HG03354 (cell line): ENCODE measurements at regions not wholly inside any gene's neighbourhood (a gene's known extent, or its start where the extent isn't known, plus 50 kb on each side); places are given as distances from the start of the nearest gene placed in this dataset.
"Not testable (repeated sequence)": the region's sequence is repeated elsewhere in the genome, so short reads cannot be mapped to it uniquely, and the experiment has no call there.

Experiments
- ATAC-seq: cut with Tn5 transposase; IDR thresholded peaks from one replicate; pipeline ENCODE4 v1.9.1; 2021; ENCODE audit warnings: mild to moderate bottlenecking; ENCODE audit not compliant: unreplicated experiment, poor library complexity, severe bottlenecking

DNA sequence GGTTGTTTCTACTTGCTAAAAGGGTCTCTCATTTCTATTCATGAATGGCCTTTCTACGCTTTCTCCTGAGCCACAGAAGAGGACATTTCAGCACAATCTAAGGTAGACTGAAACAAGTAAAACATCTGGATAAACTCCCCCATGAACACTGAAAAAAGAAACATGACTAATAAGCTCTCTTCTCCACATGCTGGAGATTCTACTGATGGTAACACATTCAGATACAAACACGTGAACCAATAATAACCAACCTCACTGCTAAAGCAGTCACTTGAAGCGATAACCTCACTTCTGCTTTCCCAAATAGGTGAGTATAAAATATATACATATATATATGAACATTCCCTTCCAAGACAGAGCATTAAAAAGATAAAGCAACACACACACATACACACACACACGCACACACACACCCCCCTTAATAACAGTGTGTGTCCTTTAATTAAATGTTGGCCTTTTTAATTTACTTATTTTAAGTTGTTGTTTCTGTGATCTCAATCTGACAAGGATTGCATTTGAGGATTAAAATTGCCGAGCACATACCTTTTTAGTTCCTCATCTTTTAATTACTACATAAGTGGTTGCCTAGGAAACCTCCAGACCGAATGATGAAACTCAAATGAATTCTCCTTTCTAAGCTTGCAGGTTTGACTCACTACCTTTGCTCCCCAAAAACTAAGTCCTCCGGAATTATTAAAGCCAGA is 292.4 kb upstream of the KLF14 start:
- ATAC-seq = no peak

DNA sequence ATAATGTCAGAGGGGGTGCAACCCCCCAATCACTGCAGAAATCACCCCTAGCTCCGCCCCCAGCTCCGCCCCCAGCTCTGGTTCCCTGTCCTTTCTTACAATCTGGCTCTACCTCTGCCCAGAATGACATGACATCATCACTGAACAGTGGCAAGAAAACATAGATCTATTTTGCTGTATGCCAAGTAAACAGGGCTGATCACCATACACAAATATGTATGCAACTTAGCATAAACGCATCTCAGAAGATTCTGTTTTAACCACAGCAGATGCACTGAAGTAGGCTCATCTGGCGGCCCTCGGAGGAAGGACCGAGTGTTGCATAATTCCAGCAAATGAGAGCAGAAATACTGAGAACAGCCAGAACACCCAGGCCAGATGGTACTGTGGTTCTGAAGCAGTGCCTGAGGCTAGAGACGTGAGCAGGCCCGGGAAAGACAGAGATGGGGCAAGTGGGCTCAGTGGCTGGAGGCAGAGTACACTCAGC is 293.3 kb upstream of the KLF14 start:
- ATAC-seq = peak; percentile 31

GRCh38 chr7:131028295-131028694 is 294.3 kb upstream of the KLF14 start:
- ATAC-seq = no peak

- ATAC-seq = no peak
Observed at GRCh38 chr7:131029002-131029401, 295.0 kb upstream of the KLF14 start.

DNA sequence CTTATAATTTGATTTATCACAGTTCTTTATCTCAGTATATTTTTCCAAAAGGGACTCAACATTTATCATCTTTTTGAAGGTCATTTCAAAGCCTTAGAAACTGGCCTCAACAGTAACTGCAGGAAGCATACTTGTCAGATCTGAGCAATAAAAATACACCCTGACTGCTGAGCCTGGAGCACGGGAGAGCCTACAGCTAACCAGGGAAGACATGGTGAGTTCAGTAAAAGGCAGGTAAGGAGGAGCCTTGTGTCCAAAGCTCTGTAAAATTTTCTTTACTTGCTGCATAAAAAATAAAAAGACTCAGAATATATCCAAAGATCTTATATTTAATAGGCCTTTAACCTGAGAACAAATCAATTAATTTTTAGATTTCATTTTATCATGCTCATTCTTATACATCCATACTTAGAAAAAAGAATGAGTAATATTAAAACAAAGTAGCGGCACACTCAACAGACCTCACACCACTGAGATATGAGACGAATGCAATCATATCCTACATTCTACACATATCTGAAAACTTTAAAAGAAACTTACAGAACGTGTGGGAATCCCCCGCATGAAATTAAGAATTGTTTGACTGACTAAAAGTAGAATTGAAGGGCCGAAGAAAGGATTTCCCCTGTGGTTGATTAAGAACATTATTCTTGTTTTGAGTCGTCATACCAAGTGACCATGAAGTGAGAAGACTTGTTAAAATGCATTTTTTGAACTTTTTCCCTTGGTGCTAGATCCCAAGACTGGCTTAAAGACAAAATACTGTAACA is 296.4 kb upstream of the MKLN1 start:
- peak; percentile 74 for ATAC-seq

DNA sequence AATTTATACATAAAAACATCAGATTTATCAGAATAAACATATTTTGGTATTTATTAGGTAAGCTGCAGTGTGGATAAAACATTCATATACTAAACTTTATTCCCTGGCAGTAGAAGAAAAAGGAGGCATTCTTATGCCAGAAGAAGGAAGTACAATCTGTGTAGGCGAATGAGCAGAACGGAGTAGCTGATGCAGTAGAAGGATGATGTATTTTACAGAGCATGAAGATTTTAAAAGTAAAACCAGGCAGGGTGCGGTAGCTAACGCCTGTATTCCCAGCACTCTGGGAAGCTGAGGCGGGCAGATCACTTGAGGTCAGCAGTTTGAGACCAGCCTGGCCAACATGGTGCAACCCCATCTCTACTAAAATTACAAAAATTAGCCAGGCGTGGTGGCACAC is 294.9 kb upstream of the MKLN1 start:
- ATAC-seq = no peak

- ATAC-seq = no peak
Observed at GRCh38 chr7:131034166-131034881, 293.4 kb upstream of the MKLN1 start.

DNA sequence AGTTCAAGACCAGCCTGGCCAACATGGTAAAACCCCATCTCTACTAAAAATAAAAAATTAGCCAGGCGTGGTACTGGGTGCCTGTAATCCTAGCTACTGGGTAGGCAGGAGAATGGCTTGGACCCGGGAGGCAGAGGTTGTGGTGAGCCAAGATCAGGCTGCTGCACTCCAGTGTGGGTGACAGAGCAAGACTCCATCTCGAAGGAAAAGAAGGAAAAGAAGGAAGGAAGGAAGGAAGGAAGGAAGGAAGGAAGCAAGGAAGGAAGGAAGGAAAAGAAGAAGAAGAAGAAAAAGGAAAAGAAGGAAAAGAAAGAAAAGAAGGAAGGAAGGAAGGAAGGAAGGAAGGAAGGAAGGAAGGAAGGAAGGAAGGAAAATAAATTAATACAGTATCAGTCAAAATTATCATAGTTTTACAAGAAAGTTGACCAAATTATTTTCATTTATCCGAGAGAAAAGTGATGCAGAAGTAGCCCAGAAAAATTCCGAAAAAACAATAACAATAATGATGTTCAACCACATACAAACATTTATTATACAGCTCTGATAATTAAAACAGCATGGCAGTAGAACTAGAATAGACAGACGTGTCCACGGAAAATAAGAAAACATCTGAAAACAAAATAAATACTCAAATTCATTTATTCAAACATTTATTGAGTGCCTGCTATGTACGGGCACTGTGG is 292.4 kb upstream of the MKLN1 start:
- ATAC-seq = no peak

DNA sequence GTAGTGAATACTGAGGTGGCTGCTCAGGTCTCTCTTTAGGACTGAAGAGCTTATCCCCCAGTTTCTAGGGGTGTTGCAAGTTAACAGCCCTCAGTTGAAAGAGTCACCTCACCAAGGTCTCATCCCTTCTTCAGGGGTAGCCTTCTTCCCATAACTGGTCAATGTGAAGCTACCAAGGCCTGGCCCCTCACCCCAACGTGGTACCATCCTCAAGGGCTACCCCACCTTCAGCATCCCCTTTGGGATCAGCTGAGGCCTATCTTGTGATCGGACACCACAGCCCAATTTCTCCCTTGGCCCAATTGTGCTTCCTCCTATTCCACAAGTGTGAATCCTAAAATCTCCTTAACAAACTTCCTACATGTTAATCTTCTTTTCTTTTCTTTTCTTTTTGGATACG is 289.5 kb upstream of the MKLN1 start:
- ATAC-seq = no peak

DNA sequence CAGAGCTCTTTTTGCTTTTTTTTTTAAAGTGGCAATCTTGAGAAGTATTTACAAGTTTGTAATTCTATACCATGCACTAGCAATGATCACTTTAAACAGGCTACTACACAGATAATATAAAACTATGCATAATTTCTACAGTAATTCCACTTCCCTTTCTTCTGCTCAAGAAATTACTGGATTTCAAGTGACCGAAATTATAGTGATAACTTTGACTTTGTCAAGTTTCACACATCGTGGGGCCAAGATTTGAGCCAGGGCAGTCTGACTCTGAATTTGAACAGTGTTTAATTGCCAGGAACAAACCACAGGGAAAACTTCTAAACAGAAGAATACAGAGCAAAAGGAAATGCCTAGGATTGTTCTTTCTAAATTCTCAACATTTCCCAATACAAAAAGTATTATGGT is 288.3 kb upstream of the MKLN1 start:
- ATAC-seq = no peak

- no peak for ATAC-seq
Observed at GRCh38 chr7:131039836-131040235, 287.8 kb upstream of the MKLN1 start.

GRCh38 chr7:131040467-131040932 is 287.2 kb upstream of the MKLN1 start:
- peak; percentile 73 for ATAC-seq

- not testable (repeated sequence) for ATAC-seq
Observed at GRCh38 chr7:131041012-131041695, 286.5 kb upstream of the MKLN1 start.

- no peak for ATAC-seq
Observed at GRCh38 chr7:131042269-131043160, 285.2 kb upstream of the MKLN1 start.

- no peak for ATAC-seq
Observed at GRCh38 chr7:131045526-131045925, 282.1 kb upstream of the MKLN1 start.

DNA sequence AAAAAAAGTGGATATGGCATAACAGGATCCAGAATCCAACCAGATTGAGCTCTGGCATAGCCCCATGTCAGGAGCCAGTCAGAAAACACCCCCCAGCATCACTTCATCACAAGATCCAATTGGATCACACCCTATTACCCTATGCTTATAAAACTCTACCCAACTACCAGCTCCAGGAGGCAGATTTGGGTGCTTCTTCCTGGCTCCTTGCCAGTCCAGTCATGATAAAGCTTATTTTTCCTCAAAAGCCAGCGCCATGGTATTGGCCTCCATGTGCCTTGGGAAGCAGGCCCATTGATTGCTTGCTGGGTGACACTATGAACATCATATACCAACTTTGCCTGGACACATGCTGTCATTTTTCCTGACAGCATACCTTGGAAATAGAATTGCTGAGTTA is 281.4 kb upstream of the MKLN1 start:
- no peak for ATAC-seq

DNA sequence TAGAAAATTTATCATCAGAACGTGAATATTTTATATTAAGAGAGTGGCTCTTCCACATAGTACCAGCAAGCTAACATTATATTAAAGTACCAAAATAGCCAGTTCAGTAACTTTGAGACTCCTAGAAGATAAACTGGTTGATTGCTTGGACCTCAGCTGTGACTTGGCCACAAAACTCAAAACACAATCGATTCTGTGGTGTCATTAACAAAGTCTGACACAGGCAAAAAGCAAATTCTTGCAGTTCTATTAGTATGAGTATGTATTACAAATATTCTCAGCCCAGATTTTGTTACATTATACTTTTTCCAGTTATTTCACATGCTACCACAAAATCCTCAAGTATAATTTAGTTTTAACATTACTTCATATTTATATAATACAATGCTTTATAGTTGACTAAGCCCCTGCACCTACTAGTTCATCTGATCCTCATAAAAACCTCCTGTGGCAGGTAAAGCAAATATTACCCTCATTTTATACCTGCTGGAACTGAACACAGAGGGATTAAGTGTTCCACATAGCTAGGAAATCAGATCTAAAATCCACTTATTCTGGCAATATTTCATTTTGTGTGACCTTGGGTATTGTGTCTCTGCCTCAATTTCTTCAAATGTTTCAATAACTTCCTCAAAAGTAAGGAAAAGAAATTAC is 279.9 kb upstream of the MKLN1 start:
- no peak for ATAC-seq

DNA sequence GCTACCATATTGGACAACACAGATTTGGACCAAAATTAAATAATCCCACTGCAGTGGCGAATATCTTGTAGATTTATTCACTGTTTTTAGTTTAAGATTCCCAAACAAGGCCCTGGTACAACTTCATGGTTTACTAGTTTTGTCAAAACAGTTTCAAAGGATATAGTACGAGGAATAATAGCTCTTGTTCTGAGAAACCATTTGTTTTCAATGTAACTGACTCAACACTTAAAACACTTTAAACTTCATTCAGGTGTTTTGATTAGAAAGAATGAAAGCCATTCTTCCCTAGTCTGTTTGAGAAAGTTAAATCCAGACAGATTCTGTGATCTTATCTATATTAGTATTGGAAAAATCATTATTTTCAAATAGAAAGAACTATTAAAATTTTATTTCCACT is 276.4 kb upstream of the MKLN1 start:
- no peak for ATAC-seq
